K562 (cell line): ENCODE measurements at regions not wholly inside any gene's neighbourhood (a gene's known extent, or its start where the extent isn't known, plus 50 kb on each side); places are given as distances from the start of the nearest gene placed in this dataset.

Experiments
- CBX1 ChIP-seq: sonication (generic); IDR thresholded peaks from 2 replicates; pipeline ENCODE4 v1.6.1; 2016; ENCODE audit warnings: antibody characterized with exemption, low read depth, mild to moderate bottlenecking
- CEBPB ChIP-seq: fragments of 450-650 bp; IDR thresholded peaks from 2 replicates; pipeline ENCODE4 v1.6.1; 2016; ENCODE audit warnings: missing genetic modification characterization, missing compliant biosample characterization
- HMG20B ChIP-seq: fragments of 250-450 bp; sonication (Bioruptor Pico); IDR thresholded peaks from 2 replicates; pipeline ENCODE4 v1.5.0; 2021; ENCODE audit warnings: mild to moderate bottlenecking
- MAZ ChIP-seq, 2 experiments: fragments of 450-650 bp in 1 of 2; sonication (generic) in 1 of 2; formaldehyde crosslinking; IDR thresholded peaks in 1 of 2; conservative IDR thresholded peaks in 1 of 2; 2 replicates each; pipeline versions ENCODE4 v1.4.0 to v1.5.0; 2020; ENCODE audit warnings: mild to moderate bottlenecking in 1 of 2, missing genetic modification reagents in 1 of 2
- NFIC ChIP-seq: fragments of 450-650 bp; IDR thresholded peaks from 2 replicates; pipeline ENCODE4 v1.6.1; 2017; ENCODE audit warnings: mild to moderate bottlenecking, inconsistent platforms
- TFAM ChIP-seq: fragments of 250-450 bp; sonication (Bioruptor Pico); conservative IDR thresholded peaks from 2 replicates; pipeline ENCODE4 v1.5.0; 2021; ENCODE audit warnings: mild to moderate bottlenecking, moderate library complexity
- TF ChIP-seq, protein P1 (sequence below): fragments of 250-450 bp; sonication (Bioruptor Pico); IDR thresholded peaks from 2 replicates; pipeline ENCODE4 v1.8.0; 2021; ENCODE audit warnings: moderate library complexity, mild to moderate bottlenecking, inconsistent platforms
- TF ChIP-seq, protein P2 (sequence below): sonication (generic); formaldehyde crosslinking; IDR thresholded peaks from 2 replicates; pipeline ENCODE4 v1.5.0; 2020; ENCODE audit warnings: missing genetic modification reagents
- TF ChIP-seq, protein P3 (sequence below), 3 experiments: IDR thresholded peaks in 2 of 3; conservative IDR thresholded peaks in 1 of 3; 2 replicates each; pipeline ENCODE4 v1.5.1; 2011 to 2012; ENCODE audit warnings: low read length in 3 of 3, mild to moderate bottlenecking in 3 of 3, control low read depth in 2 of 3, improper control_type of control experiment in 1 of 3, inconsistent platforms in 1 of 3, low read depth in 1 of 3, mixed read lengths in 1 of 3, moderate library complexity in 1 of 3; ENCODE audit not compliant: insufficient read depth in 2 of 3

DNA sequence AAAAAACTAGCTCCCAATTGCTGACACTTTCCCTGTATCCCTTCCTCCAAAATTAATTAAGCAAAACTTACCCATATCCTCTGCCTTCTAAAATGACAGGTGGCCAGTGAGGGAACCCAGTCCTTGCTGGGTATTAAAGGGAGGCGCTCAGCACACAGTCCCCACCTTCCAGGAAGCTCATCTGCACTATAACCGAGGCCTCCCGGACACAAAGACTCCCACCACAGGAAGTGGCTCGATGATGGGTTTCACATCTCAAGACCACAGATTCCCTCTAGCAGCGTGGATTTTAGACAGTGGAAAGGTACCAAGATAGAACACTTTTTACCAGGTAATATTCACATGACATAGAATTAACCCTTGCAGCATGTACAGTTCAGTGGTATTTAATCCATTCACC, 126.8 kb upstream of the NCOR2 start:
- TF ChIP-seq CEBPB (tag) (no peak), NFIC (no peak), MAZ (CRISPR knock-in tag; conservative IDR thresholded peaks at IDR 0.05 in 1 of 2, IDR thresholded peaks at IDR 0.05 in 1 of 2) (no peak), TFAM (no peak), HMG20B (CRISPR knock-in tag) (no peak), CBX1 (no peak)
- TF ChIP-seq, protein P1, sequence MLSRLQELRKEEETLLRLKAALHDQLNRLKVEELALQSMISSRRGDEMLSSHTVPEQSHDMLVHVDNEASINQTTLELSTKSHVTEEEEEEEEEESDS = no peak
- TF ChIP-seq, protein P2, sequence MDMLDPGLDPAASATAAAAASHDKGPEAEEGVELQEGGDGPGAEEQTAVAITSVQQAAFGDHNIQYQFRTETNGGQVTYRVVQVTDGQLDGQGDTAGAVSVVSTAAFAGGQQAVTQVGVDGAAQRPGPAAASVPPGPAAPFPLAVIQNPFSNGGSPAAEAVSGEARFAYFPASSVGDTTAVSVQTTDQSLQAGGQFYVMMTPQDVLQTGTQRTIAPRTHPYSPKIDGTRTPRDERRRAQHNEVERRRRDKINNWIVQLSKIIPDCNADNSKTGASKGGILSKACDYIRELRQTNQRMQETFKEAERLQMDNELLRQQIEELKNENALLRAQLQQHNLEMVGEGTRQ (CRISPR knock-in tag) = no peak
- TF ChIP-seq, protein P3, sequence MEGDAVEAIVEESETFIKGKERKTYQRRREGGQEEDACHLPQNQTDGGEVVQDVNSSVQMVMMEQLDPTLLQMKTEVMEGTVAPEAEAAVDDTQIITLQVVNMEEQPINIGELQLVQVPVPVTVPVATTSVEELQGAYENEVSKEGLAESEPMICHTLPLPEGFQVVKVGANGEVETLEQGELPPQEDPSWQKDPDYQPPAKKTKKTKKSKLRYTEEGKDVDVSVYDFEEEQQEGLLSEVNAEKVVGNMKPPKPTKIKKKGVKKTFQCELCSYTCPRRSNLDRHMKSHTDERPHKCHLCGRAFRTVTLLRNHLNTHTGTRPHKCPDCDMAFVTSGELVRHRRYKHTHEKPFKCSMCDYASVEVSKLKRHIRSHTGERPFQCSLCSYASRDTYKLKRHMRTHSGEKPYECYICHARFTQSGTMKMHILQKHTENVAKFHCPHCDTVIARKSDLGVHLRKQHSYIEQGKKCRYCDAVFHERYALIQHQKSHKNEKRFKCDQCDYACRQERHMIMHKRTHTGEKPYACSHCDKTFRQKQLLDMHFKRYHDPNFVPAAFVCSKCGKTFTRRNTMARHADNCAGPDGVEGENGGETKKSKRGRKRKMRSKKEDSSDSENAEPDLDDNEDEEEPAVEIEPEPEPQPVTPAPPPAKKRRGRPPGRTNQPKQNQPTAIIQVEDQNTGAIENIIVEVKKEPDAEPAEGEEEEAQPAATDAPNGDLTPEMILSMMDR (IDR thresholded peaks at IDR 0.05 in 2 of 3, conservative IDR thresholded peaks at IDR 0.05 in 1 of 3; ENCODE audit: insufficient read depth in 2 of 3, low read depth in 1 of 3, low read length in 3 of 3) = no peak
